Esophagus squamous epithelium (tissue), 4 donors: ENCODE measurements at regions not wholly inside any gene's neighbourhood (a gene's known extent, or its start where the extent isn't known, plus 50 kb on each side); places are given as distances from the start of the nearest gene placed in this dataset.

Experiments used
- CTCF ChIP-seq, 6 experiments: fragments of 450-650 bp in 4 of 6; fragments of 200-600 bp in 2 of 6; sonication (generic) in 2 of 6; IDR thresholded peaks; one replicate each; pipeline ENCODE4 v1.5.1; 2016 to 2019; ENCODE audit warnings: antibody characterized with exemption in 6 of 6, mild to moderate bottlenecking in 4 of 6, moderate library complexity in 4 of 6
- POLR2A ChIP-seq, 4 donors: fragments of 450-650 bp; IDR thresholded peaks; one replicate each; pipeline ENCODE4 v1.6.1; 2017; ENCODE audit warnings: antibody characterized with exemption in 4 of 4, mild to moderate bottlenecking in 4 of 4, moderate library complexity in 3 of 4

GRCh38 chr6:144405163-144405562 is 120.0 kb downstream of the UTRN start:
- TF ChIP-seq CTCF (IDR thresholded peaks at IDR 0.05) (no peak), POLR2A (IDR thresholded peaks at IDR 0.05) (no peak)
